ENCODE measurements at regions not wholly inside any gene's neighbourhood (a gene's known extent, or its start where the extent isn't known, plus 50 kb on each side); places are given as distances from the start of the nearest gene placed in this dataset.

GRCh38 chr16:52743707-52744106, 196.8 kb upstream of the TOX3 start:
- TF ChIP-seq CTCF (IDR thresholded peaks at IDR 0.05 in 2 of 3, conservative IDR thresholded peaks at IDR 0.05 in 1 of 3; ENCODE audit: borderline replicate concordance in 1 of 3, insufficient read depth in 1 of 3, low read depth in 2 of 3, low read length in 2 of 3) (no peak), POLR2A (IDR thresholded peaks at IDR 0.05; ENCODE audit: borderline replicate concordance, extremely low read depth, insufficient read depth, insufficient read length) (no peak), EGR1 (IDR thresholded peaks at IDR 0.05; ENCODE audit: low read depth) (no peak), EZH2phosphoT487 (IDR thresholded peaks at IDR 0.05; ENCODE audit: borderline replicate concordance) (no peak), SP1 (IDR thresholded peaks at IDR 0.05; ENCODE audit: low read depth) (no peak), CEBPB (IDR thresholded peaks at IDR 0.05; ENCODE audit: low read depth) (no peak), ZNF274 (IDR thresholded peaks at IDR 0.05; ENCODE audit: low read depth, low read length) (no peak), POLR2AphosphoS5 (IDR thresholded peaks at IDR 0.05; ENCODE audit: low read depth, low read length) (no peak), ZBTB33 (IDR thresholded peaks at IDR 0.05; ENCODE audit: extremely low read depth, insufficient replicate concordance, low read length) (no peak), RAD21 (IDR thresholded peaks at IDR 0.05; ENCODE audit: low read depth) (no peak), REST (IDR thresholded peaks at IDR 0.05; ENCODE audit: low read depth) (no peak)

Data from HCT116 (cell line).